ENCODE measurements at regions not wholly inside any gene's neighbourhood (a gene's known extent, or its start where the extent isn't known, plus 50 kb on each side); places are given as distances from the start of the nearest gene placed in this dataset.
"Not testable (repeated sequence)": the region's sequence is repeated elsewhere in the genome, so short reads cannot be mapped to it uniquely, and the experiment has no call there.

GRCh38 chr7:57740126-57740525, 290.1 kb downstream of the ZNF716 start:
- H3K27me3 ChIP-seq; intact Hi-C loops (cut with DNase I; ENCODE audit: low total_unique reads); DNase-seq; H3K4me1 ChIP-seq; H3K9me3 ChIP-seq; H3K36me3 ChIP-seq; H3K4me3 ChIP-seq; H3K27ac ChIP-seq: not testable (repeated sequence)

GRCh38 chr7:57769131-57769530, 319.2 kb downstream of the ZNF716 start:
- TF ChIP-seq POLR2A (IDR thresholded peaks at IDR 0.05) (no peak), CTCF (IDR thresholded peaks at IDR 0.05) (no peak)
- H3K9me3 ChIP-seq, result no peaks in the 10 kb centered on the region
- no peaks in the 10 kb centered on the region for H3K4me1 ChIP-seq
- no peak overlapping the region for H3K4me3 ChIP-seq
- no peaks in the 10 kb centered on the region for H3K36me3 ChIP-seq
- H3K27ac ChIP-seq, result no peak overlapping the region
- no peaks in the 10 kb centered on the region for H3K27me3 ChIP-seq
- intact Hi-C loops (cut with DNase I; ENCODE audit: low total_unique reads), result no loop called here
- DNase-seq, result no peak

GRCh38 chr7:57769958-57770357, 320.0 kb downstream of the ZNF716 start:
- intact Hi-C loops (cut with DNase I; ENCODE audit: low total_unique reads), result no loop called here

GRCh38 chr7:57772126-57772924, 322.3 kb downstream of the ZNF716 start:
- Histone ChIP-seq H3K27me3 (no peaks in the 10 kb centered on the region), H3K27ac (no peak overlapping the region), H3K4me3 (no peak overlapping the region), H3K9me3 (no peaks in the 10 kb centered on the region), H3K4me1 (no peaks in the 10 kb centered on the region), H3K36me3 (no peaks in the 10 kb centered on the region)
- TF ChIP-seq CTCF (IDR thresholded peaks at IDR 0.05), result no peak
- no peak for TF ChIP-seq POLR2A (IDR thresholded peaks at IDR 0.05)
- no peak for DNase-seq
- intact Hi-C loops (cut with DNase I; ENCODE audit: low total_unique reads), result no loop called here

More at GRCh38 chr7:57769958-57770357, 320.0 kb downstream of the ZNF716 start:
- Histone ChIP-seq H3K4me3 (no peak overlapping the region), H3K4me1 (no peaks in the 10 kb centered on the region), H3K36me3 (no peaks in the 10 kb centered on the region), H3K27me3 (no peaks in the 10 kb centered on the region), H3K9me3 (no peaks in the 10 kb centered on the region), H3K27ac (no peak overlapping the region)
- no peak for TF ChIP-seq POLR2A (IDR thresholded peaks at IDR 0.05)
- DNase-seq, result no peak

- Histone ChIP-seq H3K4me1 (no peaks in the 10 kb centered on the region), H3K27ac (no peak overlapping the region), H3K36me3 (no peaks in the 10 kb centered on the region), H3K4me3 (no peak overlapping the region), H3K27me3 (no peaks in the 10 kb centered on the region), H3K9me3 (no peaks in the 10 kb centered on the region)
- no peak for DNase-seq
- intact Hi-C loops (cut with DNase I; ENCODE audit: low total_unique reads), result no loop called here
- TF ChIP-seq CTCF (IDR thresholded peaks at IDR 0.05) (no peak), POLR2A (IDR thresholded peaks at IDR 0.05) (no peak)
These were observed 324.3 kb downstream of the ZNF716 start for GRCh38 chr7:57774300-57774699.

- H3K27ac ChIP-seq, result no peak overlapping the region
- DNase-seq, result no peak
- H3K27me3 ChIP-seq, result no peaks in the 10 kb centered on the region
- H3K4me3 ChIP-seq, result no peak overlapping the region
- intact Hi-C loops (cut with DNase I; ENCODE audit: low total_unique reads), result no loop called here
- H3K36me3 ChIP-seq, result no peaks in the 10 kb centered on the region
- H3K9me3 ChIP-seq, result no peaks in the 10 kb centered on the region
- TF ChIP-seq POLR2A (IDR thresholded peaks at IDR 0.05) (no peak), CTCF (IDR thresholded peaks at IDR 0.05) (no peak)
- no peaks in the 10 kb centered on the region for H3K4me1 ChIP-seq
These were observed 325.6 kb downstream of the ZNF716 start for GRCh38 chr7:57775396-57776088.

GRCh38 chr7:57776136-57776856, 326.3 kb downstream of the ZNF716 start:
- H3K27me3 ChIP-seq; H3K27ac ChIP-seq; H3K9me3 ChIP-seq; H3K4me1 ChIP-seq; intact Hi-C loops (cut with DNase I; ENCODE audit: low total_unique reads); H3K36me3 ChIP-seq; H3K4me3 ChIP-seq; DNase-seq: not testable (repeated sequence)
